Fibroblast of villous mesenchyme (primary cell): ENCODE measurements at regions not wholly inside any gene's neighbourhood (a gene's known extent, or its start where the extent isn't known, plus 50 kb on each side); places are given as distances from the start of the nearest gene placed in this dataset.

Source experiments
- DNase-seq: peaks from one replicate; pipeline ENCODE4 v3.0.0-alpha.2; 2010; ENCODE audit warnings: low read depth
- H3K4me3 ChIP-seq: 2 replicates; pipeline ENCODE4 v1.5.1; 2011; ENCODE audit warnings: low read depth, mild to moderate bottlenecking, low read length
- CTCF ChIP-seq: IDR thresholded peaks from 2 replicates; pipeline ENCODE4 v1.5.1; 2012; ENCODE audit warnings: low read depth, mild to moderate bottlenecking, low read length; ENCODE audit not compliant: insufficient read depth

DNA sequence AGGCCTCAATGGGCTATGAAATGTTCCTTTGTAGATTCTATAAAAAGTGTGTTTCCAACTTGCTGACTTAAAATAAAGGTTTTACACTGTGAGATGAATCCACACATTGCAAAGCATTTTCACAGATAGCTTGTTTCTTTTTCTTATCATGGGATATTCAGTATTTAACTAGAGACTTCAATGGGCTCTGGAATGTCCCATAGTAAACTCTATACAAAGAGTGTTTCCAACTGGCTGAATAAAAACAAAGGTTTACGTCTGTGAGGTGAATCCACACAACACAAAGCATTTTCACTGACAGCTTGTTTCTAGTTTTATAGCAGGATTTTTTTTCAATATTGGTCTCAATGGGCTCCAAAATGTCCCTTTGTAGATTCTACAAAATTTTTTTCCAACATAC lies 550.1 kb downstream of the KCNJ18 start:
- H3K4me3 ChIP-seq, result no peak overlapping the region
- no peak for DNase-seq
- no peak for TF ChIP-seq CTCF

- no peak for TF ChIP-seq CTCF
- no peak for DNase-seq
- no peak overlapping the region for H3K4me3 ChIP-seq
These were observed 559.2 kb downstream of the KCNJ18 start for GRCh38 chr17:22251498-22251897.

DNA sequence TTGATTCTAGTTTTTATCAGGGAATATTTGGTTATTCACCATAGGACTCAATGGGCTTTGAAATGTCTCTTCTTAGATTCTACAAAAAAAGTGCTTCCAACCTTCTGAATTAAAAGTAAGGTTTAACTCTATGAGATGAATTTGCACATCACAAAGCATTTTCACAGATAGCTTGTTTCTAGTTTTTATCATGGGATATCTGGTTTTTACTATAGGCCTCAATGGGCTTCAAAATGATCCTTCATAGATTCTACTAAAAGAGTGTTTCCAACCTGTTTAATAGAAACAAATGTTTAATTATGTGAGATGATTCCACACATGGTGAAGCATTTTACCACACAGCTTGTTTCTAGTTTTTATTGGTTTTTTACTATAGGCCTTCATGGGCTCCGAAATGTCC lies 560.7 kb downstream of the KCNJ18 start:
- TF ChIP-seq CTCF, result no peak
- H3K4me3 ChIP-seq, result no peak overlapping the region
- DNase-seq, result no peak

- H3K4me3 ChIP-seq, result no peak overlapping the region
- DNase-seq, result no peak
- TF ChIP-seq CTCF, result no peak
These were observed 573.5 kb downstream of the KCNJ18 start for GRCh38 chr17:22265807-22266206.

DNA sequence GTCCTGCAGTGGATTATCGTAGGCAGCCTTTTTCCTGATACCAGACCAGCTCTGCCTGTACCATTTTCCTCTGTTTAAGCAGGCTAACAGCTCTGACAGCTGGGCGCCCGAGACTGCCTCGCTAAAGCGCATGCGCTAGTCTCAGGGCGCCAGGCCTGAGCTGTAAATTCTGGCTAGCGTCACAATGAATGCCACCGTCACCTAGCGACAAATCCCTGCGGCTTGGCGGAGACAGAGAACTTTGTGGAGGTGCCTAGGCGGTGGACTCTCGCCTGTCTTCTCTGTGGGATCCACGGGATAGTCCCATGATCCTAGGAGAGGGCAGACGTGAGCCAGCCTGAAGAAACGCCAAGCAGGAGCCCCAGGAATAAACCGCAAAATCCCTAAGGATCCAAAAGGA lies 573.9 kb downstream of the KCNJ18 start:
- no peak for DNase-seq
- H3K4me3 ChIP-seq, result no peak overlapping the region
- TF ChIP-seq CTCF, result no peak

DNA sequence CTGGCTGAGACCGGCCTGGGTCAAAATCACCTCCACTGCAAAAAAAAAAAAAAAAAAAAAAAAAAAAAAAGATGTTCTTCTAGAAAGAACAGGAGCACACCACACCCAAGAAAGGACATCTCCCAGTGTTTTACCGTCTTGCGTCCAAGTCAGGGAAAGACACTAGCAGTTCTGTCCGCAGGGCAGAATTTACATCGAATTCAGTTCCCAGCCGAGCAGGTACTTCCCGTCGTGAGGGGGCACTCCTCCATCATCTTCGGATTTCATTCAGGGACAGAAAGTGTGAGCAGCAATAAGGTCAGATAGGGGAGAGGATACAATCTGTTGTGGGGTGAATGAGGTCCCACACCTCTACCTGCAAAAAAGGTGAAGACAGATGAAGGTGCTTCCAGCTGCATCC lies 574.7 kb downstream of the KCNJ18 start:
- no peak for TF ChIP-seq CTCF
- no peak overlapping the region for H3K4me3 ChIP-seq
- DNase-seq, result no peak

DNA sequence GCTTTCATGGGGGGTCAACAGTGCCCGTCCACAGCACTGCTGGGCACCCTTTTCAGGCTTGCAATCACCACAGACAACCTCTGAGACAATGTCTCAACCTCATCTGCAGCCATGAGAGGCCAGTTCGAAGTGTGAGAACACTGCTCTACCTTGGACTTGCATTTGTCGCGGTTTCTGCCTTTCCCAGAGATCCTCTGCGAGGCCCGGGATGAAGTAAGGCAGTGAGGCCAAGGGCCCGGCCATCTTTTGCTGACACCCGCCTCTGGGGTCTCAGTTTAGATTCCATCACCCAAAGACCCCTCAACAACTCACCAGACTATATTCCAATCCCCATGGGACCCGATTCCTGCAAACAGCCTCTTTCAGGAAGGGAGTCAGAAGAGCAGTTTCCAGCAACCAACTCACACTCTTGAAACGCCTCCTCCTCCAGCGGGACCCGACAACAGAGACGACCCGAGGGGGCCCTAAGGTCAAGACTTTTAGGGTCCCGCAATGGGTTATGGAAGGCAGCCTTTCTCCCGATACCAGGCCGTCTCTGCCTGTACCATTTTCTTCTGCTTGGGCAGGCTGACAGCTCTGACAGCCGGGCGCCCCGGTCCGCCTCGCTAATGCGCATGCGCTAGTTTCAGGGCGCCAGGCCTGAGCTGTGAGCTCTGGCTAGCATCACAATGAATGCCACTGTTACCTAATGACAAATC lies 576.0 kb downstream of the KCNJ18 start:
- no peak overlapping the region for H3K4me3 ChIP-seq
- DNase-seq, result no peak
- no peak for TF ChIP-seq CTCF
